CD4-positive, alpha-beta T cell (primary cell): ENCODE measurements at regions not wholly inside any gene's neighbourhood (a gene's known extent, or its start where the extent isn't known, plus 50 kb on each side); places are given as distances from the start of the nearest gene placed in this dataset.

Source experiments
- ATAC-seq: fragments of 200-7000 bp; cut with Tn5 transposase; one replicate; pipeline ENCODE4 v1.10.0; 2022; ENCODE audit warnings: mild to moderate bottlenecking; ENCODE audit not compliant: poor library complexity
- CTCF ChIA-PET: fragments of 350-600 bp; sonication (Branson Sonifier 250); formaldehyde crosslinking; loops from one replicate; lab custom pipeline; 2021; ENCODE audit warnings: antibody characterized with exemption, inconsistent platforms; lab: Charles Lee
- POLR2A ChIA-PET: fragments of 350-600 bp; sonication (Branson Sonifier 250); formaldehyde crosslinking; loops from one replicate; lab custom pipeline; 2021; ENCODE audit warnings: antibody characterized with exemption, inconsistent platforms; lab: Charles Lee
- DNase-seq, 14 experiments: peaks; one replicate each; pipeline ENCODE4 v3.0.0-alpha.2; 2013 to 2020; ENCODE audit warnings: mixed read lengths in 2 of 14
- H3K27ac ChIP-seq, 2 donors: one replicate each; pipeline versions ENCODE4 v1.5.1 to v1.7.0; 2013; ENCODE audit warnings: low read length in 2 of 2, low read depth in 1 of 2, mild to moderate bottlenecking in 1 of 2
- H3K27me3 ChIP-seq, 2 experiments: 1 replicate in 1 of 2; 2 replicates in 1 of 2; pipeline versions ENCODE4 v1.6.1 to v1.7.0; 2013; ENCODE audit warnings: low read length in 2 of 2, control low read depth in 1 of 2, mild to moderate bottlenecking in 1 of 2, moderate library complexity in 1 of 2; ENCODE audit not compliant: insufficient read depth in 2 of 2, control insufficient read depth in 1 of 2
- H3K36me3 ChIP-seq: one replicate; pipeline ENCODE4 v1.6.1; 2013; ENCODE audit warnings: low read length, control low read depth; ENCODE audit not compliant: insufficient read depth
- H3K4me1 ChIP-seq: one replicate; pipeline ENCODE4 v1.6.1; 2013; ENCODE audit warnings: low read length, control low read depth; ENCODE audit not compliant: insufficient read depth
- H3K4me3 ChIP-seq: one replicate; pipeline ENCODE4 v1.5.1; 2013; ENCODE audit warnings: mild to moderate bottlenecking, low read length, moderate library complexity
- H3K9me3 ChIP-seq, 2 experiments: 1 replicate in 1 of 2; 2 replicates in 1 of 2; pipeline versions ENCODE4 v1.6.1 to v1.7.0; 2013; ENCODE audit warnings: low read length in 2 of 2, mild to moderate bottlenecking in 2 of 2, control low read depth in 1 of 2, moderate library complexity in 1 of 2; ENCODE audit not compliant: control insufficient read depth in 1 of 2, insufficient read depth in 1 of 2
- H3K27ac Mint-ChIP-seq: one replicate; pipeline ENCODE4 v1.8.0; 2020; ENCODE audit warnings: mixed read lengths
- H3K27me3 Mint-ChIP-seq: one replicate; pipeline ENCODE4 v1.8.0; 2021; ENCODE audit warnings: mixed read lengths
- H3K36me3 Mint-ChIP-seq: one replicate; pipeline ENCODE4 v1.8.0; 2021; ENCODE audit warnings: low read depth, mixed read lengths
- H3K4me1 Mint-ChIP-seq: one replicate; pipeline ENCODE4 v1.8.0; 2021; ENCODE audit warnings: low read depth, mixed read lengths
- H3K4me3 Mint-ChIP-seq: one replicate; pipeline ENCODE4 v1.8.0; 2020; ENCODE audit warnings: mild to moderate bottlenecking, mixed read lengths
- H3K9me3 Mint-ChIP-seq: one replicate; pipeline ENCODE4 v1.8.0; 2020; ENCODE audit warnings: mixed read lengths
- intact Hi-C, 2 experiments: fragments of 100-400 bp; cut with DNase I in 1 of 2; cut with micrococcal nuclease in 1 of 2; formaldehyde crosslinking; loops; one replicate each; pipeline versions ENCODE4 v1.15.1 to v1.9.0; 2023 to 2025; cut with DNase I, micrococcal nuclease
- TF ChIP-seq, protein P1 (sequence below): fragments of 200-600 bp; IDR thresholded peaks from one replicate; pipeline ENCODE4 v1.8.0; 2022; ENCODE audit warnings: antibody characterized with exemption, mild to moderate bottlenecking

DNA sequence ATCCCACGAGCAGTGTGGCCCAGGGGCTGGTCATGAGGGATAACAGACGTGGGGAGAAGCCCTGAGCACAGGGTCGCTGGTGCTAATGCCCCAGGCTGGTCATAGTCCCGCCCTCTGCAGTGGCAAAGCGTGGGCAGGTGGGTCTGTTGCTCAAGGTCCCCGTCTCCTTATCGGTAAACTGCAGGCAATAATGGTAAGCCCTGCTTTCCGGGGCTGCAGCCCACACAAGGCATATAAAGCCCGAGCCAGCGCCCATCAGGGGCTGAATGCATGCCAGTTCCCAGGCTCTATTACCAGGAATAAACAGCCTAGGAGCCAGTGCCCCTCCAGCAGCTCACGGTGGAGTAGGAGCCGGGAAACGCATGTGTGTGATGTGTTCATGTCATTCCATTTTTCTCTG, 261.0 kb downstream of the BRD1 start:
- ATAC-seq (no peak), DNase-seq (peak in 1 of 14 experiments; percentile 14)
- H3K9me3 Mint-ChIP-seq, result no peaks in the 10 kb centered on the region
- H3K4me3 ChIP-seq, result no peak overlapping the region
- H3K27ac ChIP-seq, result no peak overlapping the region
- no peak overlapping the region for H3K27ac Mint-ChIP-seq
- no peak overlapping the region for H3K4me3 Mint-ChIP-seq
- H3K36me3 ChIP-seq, result no peaks in the 10 kb centered on the region
- no peaks in the 10 kb centered on the region for H3K27me3 ChIP-seq
- H3K4me1 Mint-ChIP-seq, result peaks cover 1% of the 10 kb centered on the region
- no peaks in the 10 kb centered on the region for H3K27me3 Mint-ChIP-seq
- H3K9me3 ChIP-seq, result no peaks in the 10 kb centered on the region
- POLR2A ChIA-PET, result no interaction called here
- H3K36me3 Mint-ChIP-seq, result peaks cover under 1% of the 10 kb centered on the region
- TF ChIP-seq, protein P1, sequence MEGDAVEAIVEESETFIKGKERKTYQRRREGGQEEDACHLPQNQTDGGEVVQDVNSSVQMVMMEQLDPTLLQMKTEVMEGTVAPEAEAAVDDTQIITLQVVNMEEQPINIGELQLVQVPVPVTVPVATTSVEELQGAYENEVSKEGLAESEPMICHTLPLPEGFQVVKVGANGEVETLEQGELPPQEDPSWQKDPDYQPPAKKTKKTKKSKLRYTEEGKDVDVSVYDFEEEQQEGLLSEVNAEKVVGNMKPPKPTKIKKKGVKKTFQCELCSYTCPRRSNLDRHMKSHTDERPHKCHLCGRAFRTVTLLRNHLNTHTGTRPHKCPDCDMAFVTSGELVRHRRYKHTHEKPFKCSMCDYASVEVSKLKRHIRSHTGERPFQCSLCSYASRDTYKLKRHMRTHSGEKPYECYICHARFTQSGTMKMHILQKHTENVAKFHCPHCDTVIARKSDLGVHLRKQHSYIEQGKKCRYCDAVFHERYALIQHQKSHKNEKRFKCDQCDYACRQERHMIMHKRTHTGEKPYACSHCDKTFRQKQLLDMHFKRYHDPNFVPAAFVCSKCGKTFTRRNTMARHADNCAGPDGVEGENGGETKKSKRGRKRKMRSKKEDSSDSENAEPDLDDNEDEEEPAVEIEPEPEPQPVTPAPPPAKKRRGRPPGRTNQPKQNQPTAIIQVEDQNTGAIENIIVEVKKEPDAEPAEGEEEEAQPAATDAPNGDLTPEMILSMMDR, result no peak
- CTCF ChIA-PET, result no interaction called here
- intact Hi-C loops, result no loop called here
- no peaks in the 10 kb centered on the region for H3K4me1 ChIP-seq

- no peaks in the 10 kb centered on the region for H3K36me3 ChIP-seq
- H3K36me3 Mint-ChIP-seq, result peaks cover 6% of the 10 kb centered on the region
- no peaks in the 10 kb centered on the region for H3K27me3 ChIP-seq
- no peaks in the 10 kb centered on the region for H3K27me3 Mint-ChIP-seq
- H3K4me3 ChIP-seq, result no peak overlapping the region
- no peak overlapping the region for H3K27ac ChIP-seq
- no peaks in the 10 kb centered on the region for H3K4me1 ChIP-seq
- H3K4me1 Mint-ChIP-seq, result peaks cover 7% of the 10 kb centered on the region
- intact Hi-C loops, result no loop called here
- H3K9me3 Mint-ChIP-seq, result peaks cover 3% of the 10 kb centered on the region
- DNase-seq, result peak in 1 of 14 experiments; percentile 26
- ChIA-PET POLR2A (no interaction called here), CTCF (no interaction called here)
- H3K4me3 Mint-ChIP-seq, result no peak overlapping the region
- TF ChIP-seq, protein P1, result no peak
- no peak overlapping the region for H3K27ac Mint-ChIP-seq
- no peak for ATAC-seq
- H3K9me3 ChIP-seq, result no peaks in the 10 kb centered on the region
These were observed 261.5 kb downstream of the BRD1 start for GRCh38 chr22:49566141-49566541.

DNA sequence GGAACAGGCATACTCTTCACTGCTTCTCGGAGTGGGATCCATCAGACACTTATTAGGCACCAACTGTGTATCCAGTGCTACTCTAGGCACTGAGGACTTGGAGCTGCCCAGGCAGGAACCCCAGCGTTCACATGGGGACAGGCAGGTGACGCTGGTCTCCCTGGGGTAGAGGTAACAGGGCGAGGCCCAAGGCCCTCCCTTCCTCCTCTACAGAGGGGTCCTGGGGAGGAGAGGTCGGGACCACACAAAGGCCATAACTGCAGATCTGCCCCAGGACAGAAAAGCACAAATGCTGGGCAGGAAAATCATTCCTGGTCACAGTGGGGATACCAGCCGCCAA, 262.2 kb downstream of the BRD1 start:
- Histone ChIP-seq H3K27ac (no peak overlapping the region), H3K27me3 (no peaks in the 10 kb centered on the region), H3K9me3 (no peaks in the 10 kb centered on the region), H3K4me1 (no peaks in the 10 kb centered on the region), H3K36me3 (no peaks in the 10 kb centered on the region), H3K4me3 (no peak overlapping the region)
- CTCF ChIA-PET, result no interaction called here
- Mint-ChIP-seq H3K4me3 (no peak overlapping the region), H3K36me3 (peaks cover 12% of the 10 kb centered on the region), H3K9me3 (peaks cover 4% of the 10 kb centered on the region), H3K4me1 (peaks cover 7% of the 10 kb centered on the region), H3K27ac (no peak overlapping the region), H3K27me3 (no peaks in the 10 kb centered on the region)
- ATAC-seq (no peak), DNase-seq (peak in 1 of 14 experiments; percentile 6)
- intact Hi-C loops, result no loop called here
- TF ChIP-seq, protein P1, result no peak
- POLR2A ChIA-PET, result no interaction called here
